ENCODE measurements at regions not wholly inside any gene's neighbourhood (a gene's known extent, or its start where the extent isn't known, plus 50 kb on each side); places are given as distances from the start of the nearest gene placed in this dataset.
A peak's percentile ranks its signal among the peaks of the same experiment; 100 is the strongest.

- H3K4me1 ChIP-seq (ENCODE audit: insufficient read depth, low read length) = no peaks in the 10 kb centered on the region
- no peak overlapping the region for H3K4me3 ChIP-seq (ENCODE audit: insufficient read depth, low read length)
- no peak overlapping the region for H3K4me2 ChIP-seq (ENCODE audit: insufficient read depth, low read length)
- H3K27ac ChIP-seq (ENCODE audit: low read depth, low read length) = no peak overlapping the region
- no peak for TF ChIP-seq CTCF (IDR thresholded peaks at IDR 0.05; ENCODE audit: extremely low read depth, low read depth, low read length)
- no peaks in the 10 kb centered on the region for H3K36me3 ChIP-seq (ENCODE audit: insufficient read depth, low read length)
- no peak overlapping the region for H2AFZ ChIP-seq (ENCODE audit: low read length)
- no peaks in the 10 kb centered on the region for H4K20me1 ChIP-seq (ENCODE audit: insufficient read depth, low read length)
- H3K9me3 ChIP-seq (ENCODE audit: low read depth, low read length) = no peaks in the 10 kb centered on the region
- no peaks in the 10 kb centered on the region for H3K27me3 ChIP-seq (ENCODE audit: insufficient read depth, low read length)
- H3K79me2 ChIP-seq (ENCODE audit: insufficient read depth, low read length) = no peaks in the 10 kb centered on the region
- DNase-seq (ENCODE audit: insufficient read length, low spot score, missing footprints) = peak; percentile 75
These were observed 52.0 kb upstream of the HS6ST1 start for GRCh38 chr2:128370468-128371247.

GRCh38 chr2:128371248-128371630 is 52.6 kb upstream of the HS6ST1 start:
- Histone ChIP-seq H3K9me3 (ENCODE audit: low read depth, low read length) (no peaks in the 10 kb centered on the region), H4K20me1 (ENCODE audit: insufficient read depth, low read length) (no peaks in the 10 kb centered on the region), H3K36me3 (ENCODE audit: insufficient read depth, low read length) (no peaks in the 10 kb centered on the region), H3K27ac (ENCODE audit: low read depth, low read length) (no peak overlapping the region), H3K79me2 (ENCODE audit: insufficient read depth, low read length) (no peaks in the 10 kb centered on the region), H3K27me3 (ENCODE audit: insufficient read depth, low read length) (no peaks in the 10 kb centered on the region), H3K4me2 (ENCODE audit: insufficient read depth, low read length) (no peak overlapping the region), H3K4me3 (ENCODE audit: insufficient read depth, low read length) (no peak overlapping the region), H3K4me1 (ENCODE audit: insufficient read depth, low read length) (no peaks in the 10 kb centered on the region), H2AFZ (ENCODE audit: low read length) (no peak overlapping the region)
- no peak for TF ChIP-seq CTCF (IDR thresholded peaks at IDR 0.05; ENCODE audit: extremely low read depth, low read depth, low read length)
- no peak for DNase-seq (ENCODE audit: insufficient read length, low spot score, missing footprints)

- Histone ChIP-seq H3K79me2 (ENCODE audit: insufficient read depth, low read length) (no peaks in the 10 kb centered on the region), H3K36me3 (ENCODE audit: insufficient read depth, low read length) (no peaks in the 10 kb centered on the region), H3K4me3 (ENCODE audit: insufficient read depth, low read length) (no peak overlapping the region), H3K4me1 (ENCODE audit: insufficient read depth, low read length) (no peaks in the 10 kb centered on the region), H4K20me1 (ENCODE audit: insufficient read depth, low read length) (no peaks in the 10 kb centered on the region), H3K4me2 (ENCODE audit: insufficient read depth, low read length) (no peak overlapping the region), H2AFZ (ENCODE audit: low read length) (no peak overlapping the region), H3K9me3 (ENCODE audit: low read depth, low read length) (no peaks in the 10 kb centered on the region), H3K27me3 (ENCODE audit: insufficient read depth, low read length) (no peaks in the 10 kb centered on the region), H3K27ac (ENCODE audit: low read depth, low read length) (no peak overlapping the region)
- TF ChIP-seq CTCF (IDR thresholded peaks at IDR 0.05; ENCODE audit: extremely low read depth, low read depth, low read length) = no peak
- DNase-seq (ENCODE audit: insufficient read length, low spot score, missing footprints) = peak; percentile 53
These were observed 53.1 kb upstream of the HS6ST1 start for GRCh38 chr2:128371648-128372345.

GRCh38 chr2:128372621-128373341 is 54.1 kb upstream of the HS6ST1 start:
- Histone ChIP-seq H3K36me3 (ENCODE audit: insufficient read depth, low read length) (no peaks in the 10 kb centered on the region), H3K27ac (ENCODE audit: low read depth, low read length) (no peak overlapping the region)

More at GRCh38 chr2:128372621-128373341, 54.1 kb upstream of the HS6ST1 start:
- peak; percentile 21 for DNase-seq (ENCODE audit: insufficient read length, low spot score, missing footprints)
- Histone ChIP-seq H4K20me1 (ENCODE audit: insufficient read depth, low read length) (no peaks in the 10 kb centered on the region), H3K4me1 (ENCODE audit: insufficient read depth, low read length) (no peaks in the 10 kb centered on the region), H3K27me3 (ENCODE audit: insufficient read depth, low read length) (no peaks in the 10 kb centered on the region), H3K4me3 (ENCODE audit: insufficient read depth, low read length) (no peak overlapping the region), H3K79me2 (ENCODE audit: insufficient read depth, low read length) (no peaks in the 10 kb centered on the region), H3K9me3 (ENCODE audit: low read depth, low read length) (no peaks in the 10 kb centered on the region), H3K4me2 (ENCODE audit: insufficient read depth, low read length) (no peak overlapping the region), H2AFZ (ENCODE audit: low read length) (no peak overlapping the region)
- TF ChIP-seq CTCF (IDR thresholded peaks at IDR 0.05; ENCODE audit: extremely low read depth, low read depth, low read length) = no peak
